ENCODE measurements at regions not wholly inside any gene's neighbourhood (a gene's known extent, or its start where the extent isn't known, plus 50 kb on each side); places are given as distances from the start of the nearest gene placed in this dataset.

GRCh38 chr16:79677799-79678530 is 77.4 kb upstream of the MAF start:
- DNase-seq (ENCODE audit: low read depth): no peak
- no peak overlapping the region for H3K4me3 ChIP-seq (ENCODE audit: low read length)
- TF ChIP-seq CTCF (conservative IDR thresholded peaks at IDR 0.05; ENCODE audit: low read depth, low read length): no peak

- H3K4me3 ChIP-seq (ENCODE audit: low read length): no peak overlapping the region
- DNase-seq (ENCODE audit: low read depth): no peak
- no peak for TF ChIP-seq CTCF (conservative IDR thresholded peaks at IDR 0.05; ENCODE audit: low read depth, low read length)
These were observed 73.1 kb upstream of the MAF start for GRCh38 chr16:79673635-79674034.

GRCh38 chr16:79672524-79672923 is 72.0 kb upstream of the MAF start:
- no peak for DNase-seq (ENCODE audit: low read depth)
- TF ChIP-seq CTCF (conservative IDR thresholded peaks at IDR 0.05; ENCODE audit: low read depth, low read length): no peak
- no peak overlapping the region for H3K4me3 ChIP-seq (ENCODE audit: low read length)

- no peak overlapping the region for H3K4me3 ChIP-seq (ENCODE audit: low read length)
- no peak for TF ChIP-seq CTCF (conservative IDR thresholded peaks at IDR 0.05; ENCODE audit: low read depth, low read length)
- DNase-seq (ENCODE audit: low read depth): no peak
These were observed 68.0 kb upstream of the MAF start for GRCh38 chr16:79668502-79668901.

GRCh38 chr16:79665970-79666369 is 65.4 kb upstream of the MAF start:
- TF ChIP-seq CTCF (conservative IDR thresholded peaks at IDR 0.05; ENCODE audit: low read depth, low read length): no peak
- DNase-seq (ENCODE audit: low read depth): no peak
- no peak overlapping the region for H3K4me3 ChIP-seq (ENCODE audit: low read length)

GRCh38 chr16:79664407-79664806 is 63.9 kb upstream of the MAF start:
- no peak overlapping the region for H3K4me3 ChIP-seq (ENCODE audit: low read length)
- no peak for DNase-seq (ENCODE audit: low read depth)
- TF ChIP-seq CTCF (conservative IDR thresholded peaks at IDR 0.05; ENCODE audit: low read depth, low read length): no peak

- no peak overlapping the region for H3K4me3 ChIP-seq (ENCODE audit: low read length)
- no peak for DNase-seq (ENCODE audit: low read depth)
- TF ChIP-seq CTCF (conservative IDR thresholded peaks at IDR 0.05; ENCODE audit: low read depth, low read length): no peak
These were observed 62.3 kb upstream of the MAF start for GRCh38 chr16:79662669-79663313.

All from retinal pigment epithelial cell (primary cell).